22Rv1 (cell line): ENCODE measurements at regions not wholly inside any gene's neighbourhood (a gene's known extent, or its start where the extent isn't known, plus 50 kb on each side); places are given as distances from the start of the nearest gene placed in this dataset.

Source experiments
- ZFX ChIP-seq: fragments of 450-650 bp; IDR thresholded peaks from 2 replicates; pipeline ENCODE4 v1.6.1; 2017; ENCODE audit warnings: antibody characterized with exemption, borderline replicate concordance
- TF ChIP-seq, protein P1 (sequence below): fragments of 450-650 bp; IDR thresholded peaks from 2 replicates; pipeline ENCODE4 v1.5.1; 2017; ENCODE audit warnings: mild to moderate bottlenecking

DNA sequence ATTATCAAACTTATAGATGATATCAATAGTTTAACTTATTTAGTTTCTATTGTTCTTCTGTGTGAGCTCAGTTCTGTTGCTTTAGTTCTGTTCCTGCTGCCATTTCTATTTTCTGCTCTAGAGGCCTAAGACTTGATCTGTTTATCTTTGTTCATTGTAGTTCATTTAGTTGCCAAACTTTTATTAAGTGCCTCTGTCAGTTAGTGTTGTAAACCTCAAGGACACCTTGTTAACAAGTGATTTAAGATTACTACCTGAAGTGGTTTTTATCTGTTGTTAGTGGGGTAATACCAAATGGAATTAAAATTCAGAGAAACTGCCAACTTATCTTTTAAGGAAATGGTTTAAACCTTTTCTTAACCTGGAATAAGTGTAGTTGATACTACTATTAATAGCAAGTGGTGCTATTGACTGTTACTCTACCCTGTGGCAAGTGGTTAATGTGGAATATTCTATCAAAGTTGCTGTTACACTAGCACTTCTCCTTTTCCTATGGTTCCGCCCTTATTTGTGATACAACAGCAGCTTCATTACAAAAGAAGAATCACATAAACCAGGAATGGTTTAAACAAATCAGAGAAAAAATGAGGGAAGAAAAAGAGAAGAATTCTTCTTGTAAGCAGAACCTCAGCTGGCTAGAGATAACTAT, 500.6 kb upstream of the GOLIM4 start:
- TF ChIP-seq ZFX: no peak
- TF ChIP-seq, protein P1, sequence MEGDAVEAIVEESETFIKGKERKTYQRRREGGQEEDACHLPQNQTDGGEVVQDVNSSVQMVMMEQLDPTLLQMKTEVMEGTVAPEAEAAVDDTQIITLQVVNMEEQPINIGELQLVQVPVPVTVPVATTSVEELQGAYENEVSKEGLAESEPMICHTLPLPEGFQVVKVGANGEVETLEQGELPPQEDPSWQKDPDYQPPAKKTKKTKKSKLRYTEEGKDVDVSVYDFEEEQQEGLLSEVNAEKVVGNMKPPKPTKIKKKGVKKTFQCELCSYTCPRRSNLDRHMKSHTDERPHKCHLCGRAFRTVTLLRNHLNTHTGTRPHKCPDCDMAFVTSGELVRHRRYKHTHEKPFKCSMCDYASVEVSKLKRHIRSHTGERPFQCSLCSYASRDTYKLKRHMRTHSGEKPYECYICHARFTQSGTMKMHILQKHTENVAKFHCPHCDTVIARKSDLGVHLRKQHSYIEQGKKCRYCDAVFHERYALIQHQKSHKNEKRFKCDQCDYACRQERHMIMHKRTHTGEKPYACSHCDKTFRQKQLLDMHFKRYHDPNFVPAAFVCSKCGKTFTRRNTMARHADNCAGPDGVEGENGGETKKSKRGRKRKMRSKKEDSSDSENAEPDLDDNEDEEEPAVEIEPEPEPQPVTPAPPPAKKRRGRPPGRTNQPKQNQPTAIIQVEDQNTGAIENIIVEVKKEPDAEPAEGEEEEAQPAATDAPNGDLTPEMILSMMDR: no peak
